Mesendoderm (in vitro differentiated cells): ENCODE measurements at regions not wholly inside any gene's neighbourhood (a gene's known extent, or its start where the extent isn't known, plus 50 kb on each side); places are given as distances from the start of the nearest gene placed in this dataset.

Source experiments
- DNase-seq: peaks from one replicate; pipeline ENCODE4 v3.0.0; 2013
- H2AK5ac ChIP-seq: 2 replicates; pipeline ENCODE4 v1.6.1; 2013; ENCODE audit warnings: low read length, inconsistent platforms
- H2BK120ac ChIP-seq: 2 replicates; pipeline ENCODE4 v1.6.1; 2013; ENCODE audit warnings: low read depth, mild to moderate bottlenecking, low read length, moderate library complexity, mixed read lengths
- H2BK15ac ChIP-seq: replicated peaks from 2 replicates; pipeline ENCODE4 v1.6.1; 2013; ENCODE audit warnings: low read depth, mild to moderate bottlenecking, moderate library complexity
- H2BK5ac ChIP-seq: 2 replicates; pipeline ENCODE4 v1.6.1; 2013; ENCODE audit warnings: low read length, inconsistent platforms
- H3K18ac ChIP-seq: 2 replicates; pipeline ENCODE4 v1.6.1; 2013; ENCODE audit warnings: mild to moderate bottlenecking, low read length, mixed read lengths
- H3K23ac ChIP-seq: one replicate; pipeline ENCODE4 v1.6.1; 2013; ENCODE audit warnings: low read length
- H3K27ac ChIP-seq: 2 replicates; pipeline ENCODE4 v1.5.1; 2013; ENCODE audit warnings: low read depth, mild to moderate bottlenecking, inconsistent platforms, low read length, moderate library complexity
- H3K27me3 ChIP-seq: 2 replicates; pipeline ENCODE4 v1.6.1; 2013; ENCODE audit warnings: low read length, control low read depth, mild to moderate bottlenecking, inconsistent platforms; ENCODE audit not compliant: insufficient read depth, poor library complexity
- H3K36me3 ChIP-seq: 2 replicates; pipeline ENCODE4 v1.6.1; 2013; ENCODE audit warnings: low read length, inconsistent platforms; ENCODE audit not compliant: control insufficient read depth, insufficient read depth
- H3K4ac ChIP-seq: one replicate; pipeline ENCODE4 v1.6.1; 2013; ENCODE audit warnings: low read depth, mild to moderate bottlenecking, low read length, moderate library complexity
- H3K4me1 ChIP-seq: 2 replicates; pipeline ENCODE4 v1.6.1; 2013; ENCODE audit warnings: low read depth, low read length, inconsistent platforms; ENCODE audit not compliant: control insufficient read depth
- H3K4me2 ChIP-seq: 2 replicates; pipeline ENCODE4 v1.6.1; 2013; ENCODE audit warnings: low read length
- H3K4me3 ChIP-seq: 2 replicates; pipeline ENCODE4 v1.5.1; 2013; ENCODE audit warnings: mild to moderate bottlenecking, low read length
- H3K56ac ChIP-seq: one replicate; pipeline ENCODE4 v1.6.1; 2013; ENCODE audit warnings: low read length
- H3K79me1 ChIP-seq: 2 replicates; pipeline ENCODE4 v1.6.1; 2013; ENCODE audit warnings: low read length, inconsistent platforms
- H3K79me2 ChIP-seq: 2 replicates; pipeline ENCODE4 v1.6.1; 2013; ENCODE audit warnings: mild to moderate bottlenecking, low read length; ENCODE audit not compliant: control insufficient read depth, insufficient read depth
- H3K9ac ChIP-seq: 2 replicates; pipeline ENCODE4 v1.6.1; 2013; ENCODE audit warnings: low read length, inconsistent platforms
- H4K5ac ChIP-seq: one replicate; pipeline ENCODE4 v1.6.1; 2013; ENCODE audit warnings: low read length
- H4K8ac ChIP-seq: one replicate; pipeline ENCODE4 v1.6.1; 2013; ENCODE audit warnings: low read depth, mild to moderate bottlenecking, control low read depth, low read length, moderate library complexity
- WGBS: extraction: QIAGEN DNeasy Blood & Tissue Kit; methylation state at CpG from one replicate; pipeline ENCODE4 v1.1.7; 2013; ENCODE audit warnings: low lambda C conversion rate, missing lambda C conversion rate; ENCODE audit not compliant: insufficient coverage; ENCODE audit errors: extremely low coverage; 5-methylcytosine and 5-hydroxymethylcytosine counted together

- Histone ChIP-seq H3K4me1 (peaks cover 15% of the 10 kb centered on the region), H4K8ac (no peak overlapping the region), H2BK15ac (no peak overlapping the region), H3K79me1 (no peaks in the 10 kb centered on the region), H3K4me2 (peak overlapping the region; percentile 7), H3K27me3 (no peaks in the 10 kb centered on the region), H3K23ac (no peak overlapping the region), H3K79me2 (no peaks in the 10 kb centered on the region), H3K27ac (peak overlapping the region; percentile 11), H3K4me3 (no peak overlapping the region), H3K36me3 (no peaks in the 10 kb centered on the region), H3K18ac (peak overlapping the region; percentile 76), H3K4ac (peak overlapping the region; percentile 37), H4K5ac (no peak overlapping the region), H3K9ac (peak overlapping the region; percentile 33), H2BK5ac (peak overlapping the region; percentile 37), H3K56ac (peak overlapping the region; percentile 61), H2BK120ac (no peak overlapping the region), H2AK5ac (no peak overlapping the region)
- WGBS, result no CpG with 5 or more reads among the region's 17 CpGs
- peak; percentile 95 for DNase-seq
Observed at GRCh38 chr12:116434155-116435011, 124.8 kb upstream of the MAP1LC3B2 start.

- H3K4ac ChIP-seq, result no peak overlapping the region
- no peaks in the 10 kb centered on the region for H3K79me1 ChIP-seq
- H3K4me1 ChIP-seq, result peaks cover 15% of the 10 kb centered on the region
- H3K79me2 ChIP-seq, result no peaks in the 10 kb centered on the region
- no peak overlapping the region for H2BK5ac ChIP-seq
- no peak overlapping the region for H3K4me3 ChIP-seq
- H3K27me3 ChIP-seq, result no peaks in the 10 kb centered on the region
- H3K27ac ChIP-seq, result no peak overlapping the region
- H3K9ac ChIP-seq, result no peak overlapping the region
- no peak overlapping the region for H2BK15ac ChIP-seq
- H4K8ac ChIP-seq, result no peak overlapping the region
- H3K4me2 ChIP-seq, result no peak overlapping the region
- H3K23ac ChIP-seq, result no peak overlapping the region
- H4K5ac ChIP-seq, result no peak overlapping the region
- no peak overlapping the region for H3K56ac ChIP-seq
- DNase-seq, result no peak
- H2BK120ac ChIP-seq, result no peak overlapping the region
- H3K18ac ChIP-seq, result no peak overlapping the region
- no CpG with 5 or more reads among the region's 3 CpGs for WGBS
- H3K36me3 ChIP-seq, result no peaks in the 10 kb centered on the region
- H2AK5ac ChIP-seq, result no peak overlapping the region
Observed at GRCh38 chr12:116435984-116436383, 123.2 kb upstream of the MAP1LC3B2 start.

GRCh38 chr12:116436561-116437249, 122.5 kb upstream of the MAP1LC3B2 start:
- Histone ChIP-seq H3K4me3 (no peak overlapping the region), H4K5ac (no peak overlapping the region), H3K79me1 (no peaks in the 10 kb centered on the region), H3K23ac (no peak overlapping the region), H3K79me2 (no peaks in the 10 kb centered on the region), H3K4ac (no peak overlapping the region), H3K36me3 (no peaks in the 10 kb centered on the region), H3K4me2 (no peak overlapping the region), H3K27me3 (no peaks in the 10 kb centered on the region), H3K4me1 (peaks cover 12% of the 10 kb centered on the region), H4K8ac (no peak overlapping the region), H3K18ac (no peak overlapping the region), H3K56ac (no peak overlapping the region), H2BK120ac (no peak overlapping the region), H3K27ac (no peak overlapping the region), H2AK5ac (no peak overlapping the region), H2BK5ac (no peak overlapping the region), H2BK15ac (no peak overlapping the region), H3K9ac (no peak overlapping the region)
- no CpG with 5 or more reads among the region's 14 CpGs for WGBS
- no peak for DNase-seq

GRCh38 chr12:116441292-116441691, 117.9 kb upstream of the MAP1LC3B2 start:
- Histone ChIP-seq H2BK15ac (no peak overlapping the region), H3K27ac (no peak overlapping the region), H3K9ac (no peak overlapping the region), H3K4me2 (no peak overlapping the region), H3K18ac (no peak overlapping the region), H3K27me3 (no peaks in the 10 kb centered on the region), H3K4me3 (no peak overlapping the region), H4K5ac (no peak overlapping the region), H2AK5ac (no peak overlapping the region), H3K56ac (no peak overlapping the region), H2BK5ac (no peak overlapping the region), H3K79me1 (no peaks in the 10 kb centered on the region), H3K4me1 (no peaks in the 10 kb centered on the region), H3K36me3 (no peaks in the 10 kb centered on the region), H3K23ac (no peak overlapping the region), H4K8ac (no peak overlapping the region), H3K79me2 (no peaks in the 10 kb centered on the region), H2BK120ac (no peak overlapping the region), H3K4ac (no peak overlapping the region)
- DNase-seq, result no peak
- no CpG with 5 or more reads among the region's 4 CpGs for WGBS

- Histone ChIP-seq H3K27me3 (no peaks in the 10 kb centered on the region), H2BK5ac (no peak overlapping the region), H3K4me2 (no peak overlapping the region), H3K79me1 (no peaks in the 10 kb centered on the region), H2AK5ac (no peak overlapping the region), H4K5ac (no peak overlapping the region), H3K56ac (no peak overlapping the region), H3K23ac (no peak overlapping the region), H2BK120ac (no peak overlapping the region), H3K36me3 (no peaks in the 10 kb centered on the region), H3K27ac (no peak overlapping the region), H2BK15ac (no peak overlapping the region), H3K4ac (no peak overlapping the region), H3K4me1 (no peaks in the 10 kb centered on the region), H4K8ac (no peak overlapping the region), H3K18ac (no peak overlapping the region), H3K4me3 (no peak overlapping the region), H3K79me2 (no peaks in the 10 kb centered on the region), H3K9ac (no peak overlapping the region)
- DNase-seq, result no peak
- no CpG with 5 or more reads among the region's 3 CpGs for WGBS
Observed at GRCh38 chr12:116442304-116442703, 116.9 kb upstream of the MAP1LC3B2 start.
